Activated effector memory CD4-positive, alpha-beta T cell treated with anti-CD3 and anti-CD28 coated beads, Interleukin-2, amount 50 U/mL, for 16 hours (primary cell): ENCODE measurements at regions not wholly inside any gene's neighbourhood (a gene's known extent, or its start where the extent isn't known, plus 50 kb on each side); places are given as distances from the start of the nearest gene placed in this dataset.

Source experiments
- DNase-seq: peaks from one replicate; pipeline ENCODE4 v3.0.0-alpha.2; 2020

GRCh38 chr18:32542221-32542798 lies 71.6 kb upstream of the GAREM1 start:
- DNase-seq: no peak

GRCh38 chr18:32530947-32531651 lies 60.4 kb upstream of the GAREM1 start:
- no peak for DNase-seq

- DNase-seq: no peak
Measured at GRCh38 chr18:32529722-32530420, 59.2 kb upstream of the GAREM1 start.

- no peak for DNase-seq
Measured at GRCh38 chr18:32520771-32521170, 50.1 kb upstream of the GAREM1 start.
